H9 (cell line): ENCODE measurements at regions not wholly inside any gene's neighbourhood (a gene's known extent, or its start where the extent isn't known, plus 50 kb on each side); places are given as distances from the start of the nearest gene placed in this dataset.

ENCODE experiments used
- DNase-seq: peaks from one replicate; pipeline ENCODE4 v3.0.0-alpha.2; 2017
- H2AFZ ChIP-seq: one replicate; pipeline ENCODE4 v1.6.1; 2013; ENCODE audit warnings: mild to moderate bottlenecking, low read length, control low read depth, moderate library complexity
- H2AK5ac ChIP-seq: 2 replicates; pipeline ENCODE4 v1.6.1; 2013; ENCODE audit warnings: low read length, control low read depth, mixed read lengths; ENCODE audit not compliant: insufficient read length
- H2BK120ac ChIP-seq: one replicate; pipeline ENCODE4 v1.6.1; 2013; ENCODE audit warnings: low read depth, mild to moderate bottlenecking, low read length, control low read depth, inconsistent platforms; ENCODE audit not compliant: poor library complexity, severe bottlenecking
- H2BK12ac ChIP-seq: 2 replicates; pipeline ENCODE4 v1.6.1; 2013; ENCODE audit warnings: low read length, control low read depth, mixed read lengths, low read depth; ENCODE audit not compliant: insufficient read length
- H2BK15ac ChIP-seq: 2 replicates; pipeline ENCODE4 v1.6.1; 2013; ENCODE audit warnings: low read depth, low read length, control low read depth
- H2BK20ac ChIP-seq: one replicate; pipeline ENCODE4 v1.6.1; 2013; ENCODE audit warnings: low read depth, mild to moderate bottlenecking, low read length, control low read depth, inconsistent platforms; ENCODE audit not compliant: poor library complexity, severe bottlenecking
- H2BK5ac ChIP-seq: 2 replicates; pipeline ENCODE4 v1.6.1; 2013; ENCODE audit warnings: low read length, control low read depth, mixed read lengths; ENCODE audit not compliant: insufficient read length
- H3K14ac ChIP-seq: 2 replicates; pipeline ENCODE4 v1.6.1; 2013; ENCODE audit warnings: low read length, control low read depth; ENCODE audit not compliant: insufficient read depth
- H3K18ac ChIP-seq: 2 replicates; pipeline ENCODE4 v1.6.1; 2013; ENCODE audit warnings: low read depth, mild to moderate bottlenecking, mixed read lengths, low read length, control low read depth; ENCODE audit not compliant: insufficient read length
- H3K23ac ChIP-seq: 2 replicates; pipeline ENCODE4 v1.6.1; 2013; ENCODE audit warnings: low read length, control low read depth, mixed read lengths, low read depth; ENCODE audit not compliant: insufficient read length
- H3K23me2 ChIP-seq: 2 replicates; pipeline ENCODE4 v1.6.1; 2013; ENCODE audit warnings: low read depth, mild to moderate bottlenecking, mixed read lengths, low read length, control low read depth; ENCODE audit not compliant: insufficient read length, poor library complexity, severe bottlenecking
- H3K27ac ChIP-seq: 2 replicates; pipeline ENCODE4 v1.5.1; 2013; ENCODE audit warnings: low read length, control low read depth, mixed read lengths, low read depth; ENCODE audit not compliant: insufficient read length
- H3K27me3 ChIP-seq: 2 replicates; pipeline ENCODE4 v1.6.1; 2013; ENCODE audit warnings: low read length, control low read depth, inconsistent platforms; ENCODE audit not compliant: insufficient read depth
- H3K4ac ChIP-seq: 2 replicates; pipeline ENCODE4 v1.6.1; 2013; ENCODE audit warnings: low read depth, mild to moderate bottlenecking, control low read depth, inconsistent platforms, low read length, moderate library complexity
- H3K4me1 ChIP-seq: 2 replicates; pipeline ENCODE4 v1.6.1; 2013; ENCODE audit warnings: low read length, control low read depth, inconsistent platforms; ENCODE audit not compliant: insufficient read depth
- H3K4me2 ChIP-seq: 2 replicates; pipeline ENCODE4 v1.6.1; 2013; ENCODE audit warnings: low read length, control low read depth, mixed read lengths; ENCODE audit not compliant: insufficient read length, insufficient read depth
- H3K56ac ChIP-seq: 2 replicates; pipeline ENCODE4 v1.6.1; 2013; ENCODE audit warnings: low read depth, mild to moderate bottlenecking, mixed read lengths, low read length, control low read depth; ENCODE audit not compliant: insufficient read length
- H3K79me1 ChIP-seq: 2 replicates; pipeline ENCODE4 v1.6.1; 2013; ENCODE audit warnings: low read depth, mild to moderate bottlenecking, moderate library complexity, low read length, control low read depth, inconsistent platforms; ENCODE audit not compliant: insufficient read depth, poor library complexity, severe bottlenecking
- H3K79me2 ChIP-seq: 2 replicates; pipeline ENCODE4 v1.6.1; 2013; ENCODE audit warnings: low read length, control low read depth, inconsistent platforms; ENCODE audit not compliant: insufficient read depth
- H3K9ac ChIP-seq: 2 replicates; pipeline ENCODE4 v1.6.1; 2013; ENCODE audit warnings: low read length, control low read depth, mixed read lengths; ENCODE audit not compliant: insufficient read length; ENCODE audit errors: extremely low read depth
- H3K9me3 ChIP-seq: one replicate; pipeline ENCODE4 v1.6.1; 2013; ENCODE audit warnings: low read depth, low read length, inconsistent platforms; ENCODE audit not compliant: control insufficient read depth
- H3T11ph ChIP-seq: one replicate; pipeline ENCODE4 v1.6.1; 2013; ENCODE audit warnings: mild to moderate bottlenecking, low read length, control low read depth, inconsistent platforms
- H4K20me1 ChIP-seq: one replicate; pipeline ENCODE4 v1.6.1; 2013; ENCODE audit not compliant: control insufficient read depth, insufficient read length, insufficient read depth
- H4K5ac ChIP-seq: 2 replicates; pipeline ENCODE4 v1.6.1; 2013; ENCODE audit warnings: low read depth, mild to moderate bottlenecking, mixed read lengths, low read length, control low read depth; ENCODE audit not compliant: insufficient read length
- H4K8ac ChIP-seq: replicated peaks from 2 replicates; pipeline ENCODE4 v1.6.1; 2013; ENCODE audit warnings: low read length, control low read depth, mixed read lengths, low read depth; ENCODE audit not compliant: insufficient read length
- H4K91ac ChIP-seq: 2 replicates; pipeline ENCODE4 v1.6.1; 2013; ENCODE audit warnings: low read depth, mild to moderate bottlenecking, moderate library complexity, mixed read lengths, low read length, control low read depth; ENCODE audit not compliant: insufficient read length
- H3K27ac Mint-ChIP-seq, 3 experiments: 2 replicates in 2 of 3; 3 replicates in 1 of 3; pipeline ENCODE4 v1.8.0; 2020 to 2021; ENCODE audit warnings: mixed read lengths in 3 of 3, mild to moderate bottlenecking in 1 of 3, moderate library complexity in 1 of 3
- H3K27me3 Mint-ChIP-seq: 2 replicates; pipeline ENCODE4 v1.8.0; 2021; ENCODE audit warnings: low read depth, mild to moderate bottlenecking, moderate library complexity, mixed read lengths
- H3K36me3 Mint-ChIP-seq, 3 experiments: 2 replicates in 2 of 3; 3 replicates in 1 of 3; pipeline ENCODE4 v1.8.0; 2020 to 2021; ENCODE audit warnings: low read depth in 3 of 3, mixed read lengths in 3 of 3; ENCODE audit not compliant: insufficient read depth in 1 of 3
- H3K4me1 Mint-ChIP-seq, 2 experiments: 2 replicates each; pipeline ENCODE4 v1.8.0; 2020; ENCODE audit warnings: mixed read lengths in 2 of 2
- H3K4me3 Mint-ChIP-seq, 2 experiments: 2 replicates in 1 of 2; 3 replicates in 1 of 2; pipeline ENCODE4 v1.8.0; 2020 to 2021; ENCODE audit warnings: mild to moderate bottlenecking in 2 of 2, mixed read lengths in 2 of 2, moderate library complexity in 1 of 2
- H3K9me3 Mint-ChIP-seq, 2 experiments: 2 replicates in 1 of 2; 3 replicates in 1 of 2; pipeline ENCODE4 v1.8.0; 2020; ENCODE audit warnings: mild to moderate bottlenecking in 2 of 2, mixed read lengths in 2 of 2, moderate library complexity in 1 of 2
- WGBS: extraction: QIAGEN DNeasy Blood & Tissue Kit; methylation state at CpG from one replicate; pipeline ENCODE4 v1.1.7; 2013; ENCODE audit warnings: missing lambda C conversion rate, low lambda C conversion rate, mixed read lengths; ENCODE audit not compliant: insufficient read length; ENCODE audit errors: extremely low coverage; 5-methylcytosine and 5-hydroxymethylcytosine counted together
- TF ChIP-seq, protein P1 (sequence below): fragments of 200-600 bp; sonication (generic); conservative IDR thresholded peaks from 3 replicates; pipeline ENCODE4 v1.8.0; 2021; ENCODE audit warnings: antibody characterized with exemption, mild to moderate bottlenecking

DNA sequence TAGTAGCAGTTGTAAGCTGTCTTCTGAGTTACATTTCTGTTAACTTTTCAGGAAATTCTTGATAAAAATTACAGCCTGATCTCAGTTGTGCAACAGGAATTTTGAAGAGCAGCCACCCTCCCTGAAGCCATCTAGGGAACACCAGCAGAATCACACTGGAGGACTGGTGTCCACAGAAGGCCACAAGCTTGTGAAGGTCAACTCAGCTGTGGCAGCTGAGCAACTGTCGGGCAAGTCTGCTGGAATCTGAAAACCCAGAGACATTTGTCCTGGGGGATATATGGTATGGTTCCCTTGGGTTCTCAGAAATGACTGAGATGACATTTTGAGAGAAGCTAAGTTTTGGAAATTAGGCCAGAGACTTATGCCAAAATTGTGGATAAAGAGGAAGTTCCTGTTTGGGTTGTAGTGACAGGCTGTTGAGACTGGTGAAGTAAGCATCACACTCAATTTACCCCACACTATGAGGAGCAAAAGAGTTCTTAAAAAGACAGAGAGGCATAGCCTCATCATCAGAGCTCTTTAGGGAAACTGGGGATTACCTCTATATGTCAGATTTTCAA lies 78.1 kb upstream of the TNIP3 start:
- no peak overlapping the region for H3K27ac ChIP-seq

More for the DNA sequence above, 78.1 kb upstream of the TNIP3 start:
- H3K9me3 ChIP-seq = no peaks in the 10 kb centered on the region
- Mint-ChIP-seq H3K9me3 (peaks cover 4 to 5% of the 10 kb centered on the region in 2 experiments), H3K4me1 (peaks cover 4 to 6% of the 10 kb centered on the region in 2 experiments; a peak in 3 of 4 replicates), H3K4me3 (no peak overlapping the region), H3K36me3 (peaks cover 0 to 3% (median 2%) of the 10 kb centered on the region in 3 experiments; a peak in 4 of 7 replicates), H3K27me3 (no peaks in the 10 kb centered on the region; the same call in 1 of the 2 replicates), H3K27ac (no peak overlapping the region)
- no peak overlapping the region for H2BK5ac ChIP-seq
- TF ChIP-seq, protein P1, sequence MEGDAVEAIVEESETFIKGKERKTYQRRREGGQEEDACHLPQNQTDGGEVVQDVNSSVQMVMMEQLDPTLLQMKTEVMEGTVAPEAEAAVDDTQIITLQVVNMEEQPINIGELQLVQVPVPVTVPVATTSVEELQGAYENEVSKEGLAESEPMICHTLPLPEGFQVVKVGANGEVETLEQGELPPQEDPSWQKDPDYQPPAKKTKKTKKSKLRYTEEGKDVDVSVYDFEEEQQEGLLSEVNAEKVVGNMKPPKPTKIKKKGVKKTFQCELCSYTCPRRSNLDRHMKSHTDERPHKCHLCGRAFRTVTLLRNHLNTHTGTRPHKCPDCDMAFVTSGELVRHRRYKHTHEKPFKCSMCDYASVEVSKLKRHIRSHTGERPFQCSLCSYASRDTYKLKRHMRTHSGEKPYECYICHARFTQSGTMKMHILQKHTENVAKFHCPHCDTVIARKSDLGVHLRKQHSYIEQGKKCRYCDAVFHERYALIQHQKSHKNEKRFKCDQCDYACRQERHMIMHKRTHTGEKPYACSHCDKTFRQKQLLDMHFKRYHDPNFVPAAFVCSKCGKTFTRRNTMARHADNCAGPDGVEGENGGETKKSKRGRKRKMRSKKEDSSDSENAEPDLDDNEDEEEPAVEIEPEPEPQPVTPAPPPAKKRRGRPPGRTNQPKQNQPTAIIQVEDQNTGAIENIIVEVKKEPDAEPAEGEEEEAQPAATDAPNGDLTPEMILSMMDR = no peak
- no peak overlapping the region for H3T11ph ChIP-seq
- no peak overlapping the region for H2AK5ac ChIP-seq
- H4K5ac ChIP-seq = no peak overlapping the region
- H2BK20ac ChIP-seq = no peak overlapping the region
- H3K56ac ChIP-seq = no peak overlapping the region
- no peak overlapping the region for H3K4me2 ChIP-seq
- H4K8ac ChIP-seq = no peak overlapping the region
- no peak overlapping the region for H2AFZ ChIP-seq
- no peak overlapping the region for H2BK15ac ChIP-seq
- H2BK12ac ChIP-seq = no peak overlapping the region
- no peaks in the 10 kb centered on the region for H3K23me2 ChIP-seq
- H2BK120ac ChIP-seq = no peak overlapping the region
- H3K27me3 ChIP-seq = no peaks in the 10 kb centered on the region; the same call in 1 of the 2 replicates
- DNase-seq = no peak
- no peak overlapping the region for H3K23ac ChIP-seq
- no peak overlapping the region for H3K4ac ChIP-seq
- WGBS = no CpG with 5 or more reads among the region's 1 CpG
- no peak overlapping the region for H4K91ac ChIP-seq
- H3K4me1 ChIP-seq = no peaks in the 10 kb centered on the region; the same call in 1 of the 2 replicates
- H3K79me2 ChIP-seq = no peaks in the 10 kb centered on the region
- no peak overlapping the region for H3K14ac ChIP-seq
- H3K9ac ChIP-seq = no peak overlapping the region
- H4K20me1 ChIP-seq = no peaks in the 10 kb centered on the region
- H3K18ac ChIP-seq = no peak overlapping the region
- no peaks in the 10 kb centered on the region for H3K79me1 ChIP-seq
